Panc1 (cell line): ENCODE measurements at regions not wholly inside any gene's neighbourhood (a gene's known extent, or its start where the extent isn't known, plus 50 kb on each side); places are given as distances from the start of the nearest gene placed in this dataset.

Source experiments
- ATAC-seq: fragments of 200-7000 bp; cut with Tn5 transposase; 2 replicates; pipeline ENCODE4 v1.9.1; 2020; ENCODE audit warnings: mild to moderate bottlenecking, moderate library complexity
- BruUV-seq: library from RNA; stranded (reverse); fragments of 400-500 nt; replicated peaks from 2 replicates; lab custom pipeline; 2021; lab: Mats Ljungman, UMichigan
- CTCF ChIA-PET: fragments of 300-600 bp; sonication (Branson Sonifier 250); formaldehyde crosslinking; loops from one replicate; lab custom pipeline; 2022; ENCODE audit warnings: antibody characterized with exemption; lab: Charles Lee
- POLR2A ChIA-PET: fragments of 300-600 bp; sonication (Branson Sonifier 250); formaldehyde crosslinking; loops from one replicate; lab custom pipeline; 2022; ENCODE audit warnings: antibody characterized with exemption; lab: Charles Lee
- DNase-seq: peaks from one replicate; pipeline ENCODE4 v3.0.0-alpha.2; 2010; ENCODE audit warnings: low read depth, low spot score
- H3K27ac ChIP-seq: 2 replicates; pipeline ENCODE4 v1.5.1; 2011; ENCODE audit warnings: mild to moderate bottlenecking, low read length, inconsistent platforms
- H3K27me3 ChIP-seq: fragments of 200-500 bp; sonication (Bioruptor generic); 2 replicates; pipeline ENCODE4 v1.6.0; 2014; ENCODE audit warnings: low read length, inconsistent platforms; ENCODE audit not compliant: control insufficient read depth, insufficient read depth
- H3K36me3 ChIP-seq: fragments of 200-500 bp; sonication (Bioruptor generic); 2 replicates; pipeline ENCODE4 v1.5.1; 2014; ENCODE audit warnings: inconsistent platforms, mild to moderate bottlenecking, low read length, moderate library complexity; ENCODE audit not compliant: control insufficient read depth, insufficient read depth
- H3K4me1 ChIP-seq: 2 replicates; pipeline ENCODE4 v1.5.1; 2011; ENCODE audit warnings: inconsistent platforms, mild to moderate bottlenecking, low read length, moderate library complexity; ENCODE audit not compliant: control insufficient read depth, insufficient read depth
- H3K4me3 ChIP-seq, 2 experiments: 2 replicates each; pipeline ENCODE4 v1.5.1; 2011 to 2012; ENCODE audit warnings: low read depth in 2 of 2, low read length in 2 of 2, mild to moderate bottlenecking in 2 of 2, inconsistent platforms in 1 of 2, moderate library complexity in 1 of 2
- H3K9me3 ChIP-seq: fragments of 200-500 bp; sonication (Bioruptor generic); 2 replicates; pipeline ENCODE4 v1.5.1; 2014; ENCODE audit warnings: low read depth, mild to moderate bottlenecking, inconsistent platforms, low read length, moderate library complexity; ENCODE audit not compliant: control insufficient read depth, insufficient read depth
- CTCF ChIP-seq: fragments of 450-650 bp; IDR thresholded peaks from 2 replicates; pipeline ENCODE4 v1.5.1; 2017; ENCODE audit warnings: mild to moderate bottlenecking
- POLR2AphosphoS5 ChIP-seq: IDR thresholded peaks from 2 replicates; pipeline ENCODE4 v1.6.1; 2012; ENCODE audit warnings: mild to moderate bottlenecking, low read depth, low read length, moderate library complexity
- REST ChIP-seq, 2 experiments: IDR thresholded peaks; 2 replicates each; pipeline ENCODE4 v1.6.1; 2011 to 2012; ENCODE audit warnings: low read depth in 2 of 2, control low read depth in 1 of 2, low read length in 1 of 2, mild to moderate bottlenecking in 1 of 2, moderate library complexity in 1 of 2; ENCODE audit not compliant: insufficient read depth in 1 of 2
- SIN3A ChIP-seq: IDR thresholded peaks from 2 replicates; pipeline ENCODE4 v1.6.1; 2012; ENCODE audit warnings: low read depth, mild to moderate bottlenecking, low read length, moderate library complexity, borderline replicate concordance; ENCODE audit not compliant: insufficient read depth
- TCF7L2 ChIP-seq: IDR thresholded peaks from 2 replicates; pipeline ENCODE4 v1.6.1; 2011; ENCODE audit warnings: mild to moderate bottlenecking, low read depth, low read length, inconsistent platforms
- in situ Hi-C: cut with HindIII; loops from 2 replicates; pipeline ENCODE4 v1.10.0; 2016; ENCODE audit warnings: low sequenced_read_pairs, low pct_unique_long_range_greater_than_20kb
- intact Hi-C: fragments of 100-400 bp; cut with micrococcal nuclease; formaldehyde crosslinking; loops from one replicate; pipeline ENCODE4 v1.10.0; 2022; ENCODE audit not compliant: unreplicated experiment

- Histone ChIP-seq H3K4me3 (no peak overlapping the region), H3K27ac (no peak overlapping the region), H3K27me3 (no peaks in the 10 kb centered on the region), H3K36me3 (no peaks in the 10 kb centered on the region), H3K9me3 (no peaks in the 10 kb centered on the region), H3K4me1 (no peaks in the 10 kb centered on the region)
- DNase-seq (no peak), ATAC-seq (no peak)
- in situ Hi-C loops: no loop called here
- ChIA-PET CTCF (no interaction called here), POLR2A (no interaction called here)
- no TSS peak for BruUV-seq
- intact Hi-C loops: no loop called here
- TF ChIP-seq TCF7L2 (no peak), POLR2AphosphoS5 (no peak), SIN3A (no peak), CTCF (no peak), REST (IDR thresholded peaks at IDR 0.05; ENCODE audit: insufficient read depth in 1 of 2, low read depth in 2 of 2, low read length in 1 of 2) (no peak)
These were observed 380.8 kb downstream of the NDFIP2 start for GRCh38 chr13:79861731-79862130.

GRCh38 chr13:79860791-79861190 is 379.8 kb downstream of the NDFIP2 start:
- CTCF ChIA-PET: no interaction called here
- no peak for DNase-seq
- BruUV-seq: no TSS peak

More at GRCh38 chr13:79860791-79861190, 379.8 kb downstream of the NDFIP2 start:
- in situ Hi-C loops (no loop called here), intact Hi-C loops (no loop called here)
- Histone ChIP-seq H3K27ac (no peak overlapping the region), H3K4me1 (no peaks in the 10 kb centered on the region), H3K36me3 (no peaks in the 10 kb centered on the region), H3K4me3 (no peak overlapping the region), H3K9me3 (no peaks in the 10 kb centered on the region), H3K27me3 (no peaks in the 10 kb centered on the region)
- ATAC-seq: no peak
- POLR2A ChIA-PET: no interaction called here
- TF ChIP-seq POLR2AphosphoS5 (no peak), TCF7L2 (no peak), CTCF (no peak), SIN3A (no peak), REST (IDR thresholded peaks at IDR 0.05; ENCODE audit: insufficient read depth in 1 of 2, low read depth in 2 of 2, low read length in 1 of 2) (no peak)
